PFSK-1 (cell line): ENCODE measurements at regions not wholly inside any gene's neighbourhood (a gene's known extent, or its start where the extent isn't known, plus 50 kb on each side); places are given as distances from the start of the nearest gene placed in this dataset.

Experiments
- POLR2AphosphoS5 ChIP-seq: IDR thresholded peaks from 2 replicates; pipeline ENCODE4 v1.6.1; 2012; ENCODE audit warnings: low read depth, mild to moderate bottlenecking, control low read depth, low read length, moderate library complexity
- SIN3A ChIP-seq: IDR thresholded peaks from 2 replicates; pipeline ENCODE4 v1.6.1; 2012; ENCODE audit warnings: mild to moderate bottlenecking, low read length, moderate library complexity, borderline replicate concordance; ENCODE audit not compliant: insufficient read depth
- TAF1 ChIP-seq: IDR thresholded peaks from 2 replicates; pipeline ENCODE4 v1.6.1; 2012; ENCODE audit warnings: low read length, control low read depth, borderline replicate concordance; ENCODE audit not compliant: insufficient read depth
- TF ChIP-seq, protein P1 (sequence below), 2 experiments: IDR thresholded peaks; 2 replicates each; pipeline versions ENCODE4 v1.6.1 to v1.8.0; 2011 to 2012; ENCODE audit warnings: low read depth in 2 of 2, low read length in 2 of 2, control low read depth in 1 of 2, inconsistent platforms in 1 of 2, mild to moderate bottlenecking in 1 of 2, moderate library complexity in 1 of 2; ENCODE audit not compliant: insufficient read depth in 1 of 2

DNA sequence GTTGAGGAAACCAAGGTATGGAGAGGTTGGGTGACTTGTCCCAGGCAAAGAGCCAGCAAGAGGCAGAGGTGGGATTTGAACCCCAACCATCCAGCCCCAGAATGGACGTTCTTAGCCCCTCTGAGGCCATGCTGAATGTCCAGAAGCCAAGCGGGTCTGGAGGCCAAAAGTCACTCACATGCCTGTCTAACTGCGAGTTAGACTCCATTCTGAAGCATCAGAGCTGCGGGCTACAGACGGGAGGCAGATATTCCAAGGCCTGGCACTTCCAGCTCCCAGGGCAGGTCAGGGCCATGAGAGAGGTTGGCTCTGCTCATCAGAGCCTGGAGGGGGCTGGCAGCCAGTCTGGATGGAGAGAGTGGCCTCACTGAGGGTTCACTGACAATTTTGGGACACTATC lies 616.5 kb downstream of the BRD1 start:
- no peak for TF ChIP-seq POLR2AphosphoS5
- no peak for TF ChIP-seq TAF1
- TF ChIP-seq, protein P1, sequence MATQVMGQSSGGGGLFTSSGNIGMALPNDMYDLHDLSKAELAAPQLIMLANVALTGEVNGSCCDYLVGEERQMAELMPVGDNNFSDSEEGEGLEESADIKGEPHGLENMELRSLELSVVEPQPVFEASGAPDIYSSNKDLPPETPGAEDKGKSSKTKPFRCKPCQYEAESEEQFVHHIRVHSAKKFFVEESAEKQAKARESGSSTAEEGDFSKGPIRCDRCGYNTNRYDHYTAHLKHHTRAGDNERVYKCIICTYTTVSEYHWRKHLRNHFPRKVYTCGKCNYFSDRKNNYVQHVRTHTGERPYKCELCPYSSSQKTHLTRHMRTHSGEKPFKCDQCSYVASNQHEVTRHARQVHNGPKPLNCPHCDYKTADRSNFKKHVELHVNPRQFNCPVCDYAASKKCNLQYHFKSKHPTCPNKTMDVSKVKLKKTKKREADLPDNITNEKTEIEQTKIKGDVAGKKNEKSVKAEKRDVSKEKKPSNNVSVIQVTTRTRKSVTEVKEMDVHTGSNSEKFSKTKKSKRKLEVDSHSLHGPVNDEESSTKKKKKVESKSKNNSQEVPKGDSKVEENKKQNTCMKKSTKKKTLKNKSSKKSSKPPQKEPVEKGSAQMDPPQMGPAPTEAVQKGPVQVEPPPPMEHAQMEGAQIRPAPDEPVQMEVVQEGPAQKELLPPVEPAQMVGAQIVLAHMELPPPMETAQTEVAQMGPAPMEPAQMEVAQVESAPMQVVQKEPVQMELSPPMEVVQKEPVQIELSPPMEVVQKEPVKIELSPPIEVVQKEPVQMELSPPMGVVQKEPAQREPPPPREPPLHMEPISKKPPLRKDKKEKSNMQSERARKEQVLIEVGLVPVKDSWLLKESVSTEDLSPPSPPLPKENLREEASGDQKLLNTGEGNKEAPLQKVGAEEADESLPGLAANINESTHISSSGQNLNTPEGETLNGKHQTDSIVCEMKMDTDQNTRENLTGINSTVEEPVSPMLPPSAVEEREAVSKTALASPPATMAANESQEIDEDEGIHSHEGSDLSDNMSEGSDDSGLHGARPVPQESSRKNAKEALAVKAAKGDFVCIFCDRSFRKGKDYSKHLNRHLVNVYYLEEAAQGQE (IDR thresholded peaks at IDR 0.05; ENCODE audit: insufficient read depth in 1 of 2, low read depth in 2 of 2, low read length in 2 of 2), result no peak
- no peak for TF ChIP-seq SIN3A
